ENCODE measurements at regions not wholly inside any gene's neighbourhood (a gene's known extent, or its start where the extent isn't known, plus 50 kb on each side); places are given as distances from the start of the nearest gene placed in this dataset.
A peak's percentile ranks its signal among the peaks of the same experiment; 100 is the strongest.

DNA sequence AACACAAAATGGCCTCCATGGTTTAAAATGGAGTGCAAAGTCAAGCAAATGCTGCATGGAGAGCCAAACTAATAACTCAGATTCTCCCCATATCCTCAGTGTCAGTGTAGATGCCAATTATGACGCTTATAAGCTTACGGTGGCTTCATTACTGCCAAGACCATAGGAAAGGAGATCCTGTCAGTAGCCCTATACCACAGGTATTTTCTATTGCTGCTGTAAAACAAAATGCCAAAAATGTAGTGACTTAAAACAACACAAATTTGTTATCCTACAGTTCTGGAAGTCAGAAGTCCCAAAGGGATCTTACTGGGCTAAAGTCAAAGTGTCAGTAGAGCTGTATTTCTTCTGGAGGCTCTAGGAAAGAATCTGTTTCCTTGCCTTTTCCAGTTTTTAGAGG lies 149.8 kb upstream of the GBE1 start:
- Histone ChIP-seq H3K27me3 (no peaks in the 10 kb centered on the region), H3K4me1 (peaks cover 0 to 6% (median 0%) of the 10 kb centered on the region in 4 donors), H3K36me3 (no peaks in the 10 kb centered on the region), H3K9me3 (no peaks in the 10 kb centered on the region), H3K4me3 (no peak overlapping the region), H3K27ac (no peak overlapping the region)
- DNase-seq (no peak), ATAC-seq (ENCODE audit: low FRiP score in 2 of 2) (no peak)
- TF ChIP-seq POLR2AphosphoS5 (IDR thresholded peaks at IDR 0.05) = no peak
- no peak for TF ChIP-seq POLR2A (IDR thresholded peaks at IDR 0.05)
- TF ChIP-seq, protein P1, sequence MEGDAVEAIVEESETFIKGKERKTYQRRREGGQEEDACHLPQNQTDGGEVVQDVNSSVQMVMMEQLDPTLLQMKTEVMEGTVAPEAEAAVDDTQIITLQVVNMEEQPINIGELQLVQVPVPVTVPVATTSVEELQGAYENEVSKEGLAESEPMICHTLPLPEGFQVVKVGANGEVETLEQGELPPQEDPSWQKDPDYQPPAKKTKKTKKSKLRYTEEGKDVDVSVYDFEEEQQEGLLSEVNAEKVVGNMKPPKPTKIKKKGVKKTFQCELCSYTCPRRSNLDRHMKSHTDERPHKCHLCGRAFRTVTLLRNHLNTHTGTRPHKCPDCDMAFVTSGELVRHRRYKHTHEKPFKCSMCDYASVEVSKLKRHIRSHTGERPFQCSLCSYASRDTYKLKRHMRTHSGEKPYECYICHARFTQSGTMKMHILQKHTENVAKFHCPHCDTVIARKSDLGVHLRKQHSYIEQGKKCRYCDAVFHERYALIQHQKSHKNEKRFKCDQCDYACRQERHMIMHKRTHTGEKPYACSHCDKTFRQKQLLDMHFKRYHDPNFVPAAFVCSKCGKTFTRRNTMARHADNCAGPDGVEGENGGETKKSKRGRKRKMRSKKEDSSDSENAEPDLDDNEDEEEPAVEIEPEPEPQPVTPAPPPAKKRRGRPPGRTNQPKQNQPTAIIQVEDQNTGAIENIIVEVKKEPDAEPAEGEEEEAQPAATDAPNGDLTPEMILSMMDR (IDR thresholded peaks at IDR 0.05) = no peak
- no peak for TF ChIP-seq EP300 (IDR thresholded peaks at IDR 0.05)
- 92 to 94% methylated on average over 2 of the region's 2 CpGs for WGBS, 2 donors

DNA sequence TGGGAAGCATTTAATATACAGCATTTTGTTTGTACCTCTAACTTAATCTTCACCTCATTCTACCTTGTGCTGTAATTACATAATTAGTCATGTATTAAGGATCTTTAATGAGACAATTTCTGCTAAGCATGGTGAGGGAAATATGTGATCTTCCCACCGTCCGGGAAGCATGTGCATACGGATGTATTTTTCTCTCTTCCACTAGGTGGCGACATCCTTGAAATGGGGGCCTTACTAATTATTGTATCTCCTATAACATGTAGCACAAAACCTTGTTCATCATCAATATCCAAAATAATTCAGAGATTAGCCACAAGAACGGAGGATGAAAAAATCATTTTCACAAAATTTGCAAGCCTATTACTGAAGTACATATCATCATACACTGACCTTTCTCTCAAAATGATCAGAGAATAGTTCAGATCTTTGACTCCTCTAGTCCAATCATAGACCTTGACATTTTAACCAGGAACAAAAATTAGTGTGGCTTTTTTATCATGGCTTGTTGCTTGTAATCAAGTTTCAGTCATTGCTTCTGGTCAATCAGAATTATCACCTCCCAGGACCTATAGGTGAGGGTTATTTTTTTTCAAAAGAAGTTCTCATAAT lies 148.9 kb upstream of the GBE1 start:
- no peak overlapping the region for H3K4me3 ChIP-seq
- DNase-seq (no peak), ATAC-seq (ENCODE audit: low FRiP score in 2 of 2) (peak in 1 of 2 donors; percentile 66)
- 13 to 17% methylated on average over 5 of the region's 5 CpGs for WGBS, 2 donors
- no peaks in the 10 kb centered on the region for H3K9me3 ChIP-seq
- no peaks in the 10 kb centered on the region for H3K36me3 ChIP-seq
- TF ChIP-seq, protein P1 (IDR thresholded peaks at IDR 0.05) = peak; percentile 55 to 61 (median 58)
- TF ChIP-seq POLR2A (IDR thresholded peaks at IDR 0.05) = no peak
- peaks cover 0 to 6% (median 0%) of the 10 kb centered on the region in 4 donors for H3K4me1 ChIP-seq
- H3K27me3 ChIP-seq = no peaks in the 10 kb centered on the region
- H3K27ac ChIP-seq = no peak overlapping the region

DNA sequence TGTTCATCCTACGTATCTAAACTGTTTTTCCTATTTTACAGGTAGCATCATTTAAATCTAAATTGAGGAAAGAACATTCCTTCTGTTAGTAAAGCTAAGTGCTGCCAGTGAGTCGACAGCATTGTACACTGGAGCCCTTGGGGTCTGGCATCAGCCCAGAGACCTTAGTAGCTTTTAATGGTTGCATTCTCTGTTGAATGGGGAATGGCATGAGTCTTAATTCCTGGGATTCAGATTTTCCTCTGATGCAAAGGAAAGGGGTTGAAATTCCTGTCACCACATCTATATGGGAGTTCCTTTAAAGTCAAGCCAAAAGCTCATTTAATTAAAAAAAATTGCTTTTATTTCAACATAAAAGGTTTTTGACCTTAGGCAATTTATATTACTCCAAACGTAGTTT lies 148.4 kb upstream of the GBE1 start:
- TF ChIP-seq POLR2AphosphoS5 (IDR thresholded peaks at IDR 0.05) (no peak), POLR2A (IDR thresholded peaks at IDR 0.05) (no peak), EP300 (IDR thresholded peaks at IDR 0.05) (no peak)
- TF ChIP-seq, protein P1 (IDR thresholded peaks at IDR 0.05) = no peak
- ATAC-seq (ENCODE audit: low FRiP score in 2 of 2) = no peak
- no peaks in the 10 kb centered on the region for H3K36me3 ChIP-seq
- no peak for DNase-seq
- H3K27me3 ChIP-seq = no peaks in the 10 kb centered on the region
- H3K9me3 ChIP-seq = no peaks in the 10 kb centered on the region
- H3K4me3 ChIP-seq = no peak overlapping the region
- H3K4me1 ChIP-seq = peaks cover 0 to 6% (median 0%) of the 10 kb centered on the region in 4 donors
- no peak overlapping the region for H3K27ac ChIP-seq
- 73 to 74% methylated on average over 3 of the region's 3 CpGs for WGBS, 2 donors

DNA sequence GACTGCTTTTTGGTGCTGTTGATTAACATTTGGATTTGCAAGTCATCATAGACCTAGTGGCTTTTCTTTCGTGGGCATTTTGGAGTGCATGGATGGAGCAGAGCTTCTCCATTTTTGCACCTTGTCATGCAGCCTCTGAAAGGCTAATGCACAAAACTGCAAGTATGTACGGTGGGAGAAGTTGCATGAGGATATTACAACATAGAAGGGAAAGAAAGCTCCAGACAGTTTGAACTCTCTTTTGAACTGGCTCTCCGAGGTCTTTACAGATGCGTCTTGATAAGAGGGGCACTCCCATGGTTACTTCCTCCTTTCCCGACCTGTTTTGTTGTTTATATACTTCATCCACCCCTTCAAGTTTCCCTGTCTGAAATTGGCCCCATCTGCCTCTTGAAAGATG lies 147.1 kb upstream of the GBE1 start:
- no peak for ATAC-seq (ENCODE audit: low FRiP score in 2 of 2)

More for the DNA sequence above, 147.1 kb upstream of the GBE1 start:
- DNase-seq = no peak
- Histone ChIP-seq H3K27ac (no peak overlapping the region), H3K4me1 (peaks cover 0 to 6% (median 0%) of the 10 kb centered on the region in 4 donors), H3K27me3 (no peaks in the 10 kb centered on the region), H3K36me3 (no peaks in the 10 kb centered on the region), H3K9me3 (no peaks in the 10 kb centered on the region), H3K4me3 (no peak overlapping the region)
- 29 to 33% methylated on average over 5 of the region's 5 CpGs for WGBS, 2 donors
- TF ChIP-seq, protein P1 (IDR thresholded peaks at IDR 0.05) = no peak
- TF ChIP-seq POLR2A (IDR thresholded peaks at IDR 0.05) (no peak), POLR2AphosphoS5 (IDR thresholded peaks at IDR 0.05) (no peak), EP300 (IDR thresholded peaks at IDR 0.05) (no peak)

Data from upper lobe of left lung (tissue), 6 donors.